GM18870 (cell line): ENCODE measurements at regions not wholly inside any gene's neighbourhood (a gene's known extent, or its start where the extent isn't known, plus 50 kb on each side); places are given as distances from the start of the nearest gene placed in this dataset.

Source experiments
- ATAC-seq: cut with Tn5 transposase; IDR thresholded peaks from one replicate; pipeline ENCODE4 v1.9.1; 2021; ENCODE audit warnings: moderate library complexity; ENCODE audit not compliant: unreplicated experiment

- ATAC-seq = no peak
Observed at GRCh38 chr7:118298771-118299170, 74.3 kb downstream of the ANKRD7 start.

GRCh38 chr7:118300177-118300576 lies 75.7 kb downstream of the ANKRD7 start:
- ATAC-seq = no peak

GRCh38 chr7:118304100-118304499 lies 79.6 kb downstream of the ANKRD7 start:
- ATAC-seq = no peak

- no peak for ATAC-seq
Observed at GRCh38 chr7:118305671-118306070, 81.2 kb downstream of the ANKRD7 start.

- ATAC-seq = no peak
Observed at GRCh38 chr7:118306771-118307170, 82.3 kb downstream of the ANKRD7 start.

- peak; percentile 81 for ATAC-seq
Observed at GRCh38 chr7:118311121-118311836, 86.8 kb downstream of the ANKRD7 start.

GRCh38 chr7:118312051-118312450 lies 87.5 kb downstream of the ANKRD7 start:
- peak; percentile 30 for ATAC-seq

- peak; percentile 76 for ATAC-seq
Observed at GRCh38 chr7:118312966-118313365, 88.5 kb downstream of the ANKRD7 start.

GRCh38 chr7:118324790-118325449 lies 100.4 kb downstream of the ANKRD7 start:
- ATAC-seq = no peak

GRCh38 chr7:118325450-118325808 lies 100.9 kb downstream of the ANKRD7 start:
- ATAC-seq = no peak

GRCh38 chr7:118327174-118327573 lies 102.7 kb downstream of the ANKRD7 start:
- ATAC-seq = no peak

GRCh38 chr7:118328505-118329211 lies 104.2 kb downstream of the ANKRD7 start:
- ATAC-seq = no peak

GRCh38 chr7:118330388-118330787 lies 105.9 kb downstream of the ANKRD7 start:
- no peak for ATAC-seq

- no peak for ATAC-seq
Observed at GRCh38 chr7:118346748-118347147, 122.2 kb downstream of the ANKRD7 start.

GRCh38 chr7:118349604-118350003 lies 125.1 kb downstream of the ANKRD7 start:
- no peak for ATAC-seq

- peak; percentile 41 for ATAC-seq
Observed at GRCh38 chr7:118350260-118350659, 125.8 kb downstream of the ANKRD7 start.

GRCh38 chr7:118352867-118353453 lies 128.5 kb downstream of the ANKRD7 start:
- peak; percentile 37 for ATAC-seq

- no peak for ATAC-seq
Observed at GRCh38 chr7:118366363-118366762, 141.9 kb downstream of the ANKRD7 start.

- ATAC-seq = no peak
Observed at GRCh38 chr7:118368958-118369357, 144.5 kb downstream of the ANKRD7 start.

GRCh38 chr7:118369987-118370386 lies 145.5 kb downstream of the ANKRD7 start:
- ATAC-seq = peak; percentile 46

GRCh38 chr7:118372530-118372929 lies 148.0 kb downstream of the ANKRD7 start:
- ATAC-seq = peak; percentile 41

- no peak for ATAC-seq
Observed at GRCh38 chr7:118389629-118390028, 165.1 kb downstream of the ANKRD7 start.
